ENCODE measurements at regions not wholly inside any gene's neighbourhood (a gene's known extent, or its start where the extent isn't known, plus 50 kb on each side); places are given as distances from the start of the nearest gene placed in this dataset.

- Histone ChIP-seq H3K36me3 (ENCODE audit: insufficient read depth, low read length) (no peaks in the 10 kb centered on the region), H3K4me1 (ENCODE audit: insufficient read depth, low read length) (no peaks in the 10 kb centered on the region), H3K79me2 (ENCODE audit: insufficient read depth, low read length) (no peaks in the 10 kb centered on the region), H3K9ac (ENCODE audit: low read depth, low read length) (no peak overlapping the region), H3K27ac (ENCODE audit: low read length) (no peak overlapping the region), H2AFZ (ENCODE audit: low read depth, low read length) (no peak overlapping the region), H3K4me3 (ENCODE audit: low read depth in 1 of 2, low read length in 2 of 2) (no peak overlapping the region), H4K20me1 (ENCODE audit: insufficient read depth, low read length) (no peaks in the 10 kb centered on the region), H3K9me3 (ENCODE audit: insufficient read depth, low read length, severe bottlenecking) (no peaks in the 10 kb centered on the region), H3K4me2 (ENCODE audit: insufficient read depth, low read length) (no peak overlapping the region), H3K27me3 (ENCODE audit: insufficient read depth, low read length, poor library complexity) (no peaks in the 10 kb centered on the region)
- ATAC-seq (ENCODE audit: insufficient read depth, low read depth) (no peak), DNase-seq (no peak)
- TF ChIP-seq EZH2 (IDR thresholded peaks at IDR 0.05; ENCODE audit: borderline replicate concordance, low read depth, low read length, severe bottlenecking) (no peak), CTCF (IDR thresholded peaks at IDR 0.05; ENCODE audit: borderline replicate concordance, extremely low read depth, low read length, poor library complexity, severe bottlenecking) (no peak)
Observed at GRCh38 chr20:6898928-6899327, 131.4 kb downstream of the BMP2 start.

- H3K9me3 ChIP-seq (ENCODE audit: insufficient read depth, low read length, severe bottlenecking) = no peaks in the 10 kb centered on the region
- TF ChIP-seq CTCF (IDR thresholded peaks at IDR 0.05; ENCODE audit: borderline replicate concordance, extremely low read depth, low read length, poor library complexity, severe bottlenecking) (no peak), EZH2 (IDR thresholded peaks at IDR 0.05; ENCODE audit: borderline replicate concordance, low read depth, low read length, severe bottlenecking) (no peak)
- no peaks in the 10 kb centered on the region for H4K20me1 ChIP-seq (ENCODE audit: insufficient read depth, low read length)
- no peak overlapping the region for H3K4me2 ChIP-seq (ENCODE audit: insufficient read depth, low read length)
- H3K79me2 ChIP-seq (ENCODE audit: insufficient read depth, low read length) = no peaks in the 10 kb centered on the region
- no peaks in the 10 kb centered on the region for H3K36me3 ChIP-seq (ENCODE audit: insufficient read depth, low read length)
- DNase-seq (no peak), ATAC-seq (ENCODE audit: insufficient read depth, low read depth) (no peak)
- H2AFZ ChIP-seq (ENCODE audit: low read depth, low read length) = no peak overlapping the region
- H3K4me1 ChIP-seq (ENCODE audit: insufficient read depth, low read length) = no peaks in the 10 kb centered on the region
- H3K27me3 ChIP-seq (ENCODE audit: insufficient read depth, low read length, poor library complexity) = peaks cover 3% of the 10 kb centered on the region
- no peak overlapping the region for H3K27ac ChIP-seq (ENCODE audit: low read length)
- no peak overlapping the region for H3K4me3 ChIP-seq (ENCODE audit: low read depth in 1 of 2, low read length in 2 of 2)
- no peak overlapping the region for H3K9ac ChIP-seq (ENCODE audit: low read depth, low read length)
Observed at GRCh38 chr20:6906871-6907270, 139.4 kb downstream of the BMP2 start.

GRCh38 chr20:6908673-6909072 is 141.2 kb downstream of the BMP2 start:
- no peaks in the 10 kb centered on the region for H3K4me1 ChIP-seq (ENCODE audit: insufficient read depth, low read length)
- H3K9ac ChIP-seq (ENCODE audit: low read depth, low read length) = no peak overlapping the region
- ATAC-seq (ENCODE audit: insufficient read depth, low read depth) (no peak), DNase-seq (no peak)
- TF ChIP-seq CTCF (IDR thresholded peaks at IDR 0.05; ENCODE audit: borderline replicate concordance, extremely low read depth, low read length, poor library complexity, severe bottlenecking) (no peak), EZH2 (IDR thresholded peaks at IDR 0.05; ENCODE audit: borderline replicate concordance, low read depth, low read length, severe bottlenecking) (no peak)
- no peak overlapping the region for H3K4me3 ChIP-seq (ENCODE audit: low read depth in 1 of 2, low read length in 2 of 2)
- no peak overlapping the region for H3K4me2 ChIP-seq (ENCODE audit: insufficient read depth, low read length)
- no peaks in the 10 kb centered on the region for H3K79me2 ChIP-seq (ENCODE audit: insufficient read depth, low read length)
- no peaks in the 10 kb centered on the region for H3K36me3 ChIP-seq (ENCODE audit: insufficient read depth, low read length)
- H3K27me3 ChIP-seq (ENCODE audit: insufficient read depth, low read length, poor library complexity) = peaks cover 3% of the 10 kb centered on the region
- H3K9me3 ChIP-seq (ENCODE audit: insufficient read depth, low read length, severe bottlenecking) = no peaks in the 10 kb centered on the region
- H3K27ac ChIP-seq (ENCODE audit: low read length) = no peak overlapping the region
- H4K20me1 ChIP-seq (ENCODE audit: insufficient read depth, low read length) = no peaks in the 10 kb centered on the region
- H2AFZ ChIP-seq (ENCODE audit: low read depth, low read length) = no peak overlapping the region

GRCh38 chr20:6909608-6910007 is 142.1 kb downstream of the BMP2 start:
- DNase-seq = no peak
- Histone ChIP-seq H3K27me3 (ENCODE audit: insufficient read depth, low read length, poor library complexity) (peaks cover 3% of the 10 kb centered on the region), H2AFZ (ENCODE audit: low read depth, low read length) (no peak overlapping the region), H3K4me3 (ENCODE audit: low read depth in 1 of 2, low read length in 2 of 2) (no peak overlapping the region), H3K9me3 (ENCODE audit: insufficient read depth, low read length, severe bottlenecking) (no peaks in the 10 kb centered on the region), H3K27ac (ENCODE audit: low read length) (no peak overlapping the region), H3K4me2 (ENCODE audit: insufficient read depth, low read length) (no peak overlapping the region), H3K36me3 (ENCODE audit: insufficient read depth, low read length) (no peaks in the 10 kb centered on the region), H4K20me1 (ENCODE audit: insufficient read depth, low read length) (no peaks in the 10 kb centered on the region), H3K4me1 (ENCODE audit: insufficient read depth, low read length) (no peaks in the 10 kb centered on the region), H3K9ac (ENCODE audit: low read depth, low read length) (no peak overlapping the region), H3K79me2 (ENCODE audit: insufficient read depth, low read length) (no peaks in the 10 kb centered on the region)
- TF ChIP-seq EZH2 (IDR thresholded peaks at IDR 0.05; ENCODE audit: borderline replicate concordance, low read depth, low read length, severe bottlenecking) (no peak), CTCF (IDR thresholded peaks at IDR 0.05; ENCODE audit: borderline replicate concordance, extremely low read depth, low read length, poor library complexity, severe bottlenecking) (no peak)
- ATAC-seq (ENCODE audit: insufficient read depth, low read depth) = no peak

Data from DND-41 (cell line).